ENCODE measurements at regions not wholly inside any gene's neighbourhood (a gene's known extent, or its start where the extent isn't known, plus 50 kb on each side); places are given as distances from the start of the nearest gene placed in this dataset.

DNA sequence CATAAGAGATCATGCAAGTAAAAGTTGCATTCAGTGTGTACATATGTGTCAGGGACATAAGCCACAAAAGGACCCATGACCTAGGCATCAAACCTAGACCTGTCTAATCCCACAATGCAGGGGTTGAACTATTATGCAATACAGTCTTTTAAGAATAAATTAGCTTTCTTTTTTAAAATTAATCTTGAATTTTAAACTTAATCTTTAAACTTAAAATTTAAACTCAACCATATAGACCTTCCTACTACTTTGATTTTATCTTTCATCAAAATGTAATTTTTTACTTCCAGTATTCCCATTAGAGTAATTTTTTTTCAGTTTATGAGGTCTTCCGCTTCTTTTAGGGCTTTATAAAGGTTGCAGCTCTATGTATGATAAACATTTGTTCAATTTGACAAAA lies 702.9 kb downstream of the SUCLG1 start:
- no peak for TF ChIP-seq CTCF (IDR thresholded peaks at IDR 0.05; ENCODE audit: insufficient read depth, low read length, poor library complexity, severe bottlenecking)
- TF ChIP-seq EZH2phosphoT487 (conservative IDR thresholded peaks at IDR 0.05; ENCODE audit: low read length): no peak

Measured in SU-DHL-6 (cell line).